Right atrium auricular region (tissue), 2 donors: ENCODE measurements at regions not wholly inside any gene's neighbourhood (a gene's known extent, or its start where the extent isn't known, plus 50 kb on each side); places are given as distances from the start of the nearest gene placed in this dataset.

Source experiments
- DNase-seq: peaks from one replicate; pipeline ENCODE4 v3.0.0-alpha.2; 2019; ENCODE audit warnings: low spot score
- H3K27ac ChIP-seq, 2 donors: fragments of 200-600 bp; sonication (generic); 1 replicate in 1 of 2; 2 replicates in 1 of 2; pipeline ENCODE4 v1.5.1; 2016 to 2019
- H3K27me3 ChIP-seq, 2 donors: fragments of 200-600 bp; sonication (generic); one replicate each; pipeline versions ENCODE4 v1.5.1 to v1.6.0; 2017 to 2019
- H3K36me3 ChIP-seq: fragments of 200-600 bp; sonication (generic); one replicate; pipeline ENCODE4 v1.5.1; 2016
- H3K4me1 ChIP-seq, 2 donors: fragments of 200-600 bp; sonication (generic); one replicate each; pipeline versions ENCODE4 v1.5.1 to v1.6.0; 2017 to 2019
- H3K4me3 ChIP-seq, 2 donors: fragments of 200-600 bp; sonication (generic); 1 replicate in 1 of 2; 2 replicates in 1 of 2; pipeline ENCODE4 v1.5.1; 2017 to 2019; ENCODE audit warnings: mild to moderate bottlenecking in 1 of 2, moderate library complexity in 1 of 2
- H3K9me3 ChIP-seq, 2 donors: fragments of 200-600 bp; sonication (generic); one replicate each; pipeline ENCODE4 v1.5.1; 2019
- CTCF ChIP-seq, 2 donors: fragments of 200-600 bp; sonication (generic); IDR thresholded peaks; one replicate each; pipeline ENCODE4 v1.5.1; 2019; ENCODE audit warnings: antibody characterized with exemption in 2 of 2

DNA sequence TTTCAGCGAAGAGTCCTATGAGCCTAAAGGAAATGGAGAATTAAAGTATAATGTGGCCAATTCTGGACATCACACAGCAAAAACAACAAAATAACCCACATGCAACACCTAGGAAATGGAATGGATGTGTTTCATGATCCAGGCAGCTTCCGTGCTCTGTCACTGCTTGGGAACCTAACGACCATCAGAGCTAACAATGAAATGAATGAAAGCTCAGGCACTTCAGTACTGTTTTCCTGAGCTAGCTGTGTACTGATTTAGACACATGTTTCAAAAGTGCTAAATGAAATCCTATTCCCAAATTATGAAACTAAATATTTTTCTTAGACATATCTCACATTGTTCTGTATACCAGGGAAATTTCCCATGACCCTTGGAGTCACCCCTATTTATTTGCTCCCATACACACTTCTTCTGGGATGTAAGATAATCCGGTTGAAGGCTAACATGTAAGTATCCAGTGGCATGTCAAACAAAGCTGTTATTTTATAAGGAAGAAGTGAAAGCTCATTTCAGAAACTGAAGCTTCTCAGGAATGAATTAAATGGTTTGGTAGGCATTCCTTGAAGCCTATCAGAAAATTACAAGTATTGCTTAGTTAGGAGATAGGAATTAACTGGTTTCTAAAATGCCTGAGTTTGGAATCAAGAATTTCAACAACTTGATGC, 108.5 kb upstream of the RND3 start:
- Histone ChIP-seq H3K4me1 (no peaks in the 10 kb centered on the region), H3K36me3 (no peaks in the 10 kb centered on the region), H3K9me3 (no peaks in the 10 kb centered on the region), H3K27ac (no peak overlapping the region), H3K27me3 (no peaks in the 10 kb centered on the region), H3K4me3 (no peak overlapping the region)
- no peak for DNase-seq
- no peak for TF ChIP-seq CTCF (IDR thresholded peaks at IDR 0.05)

- Histone ChIP-seq H3K4me1 (no peaks in the 10 kb centered on the region), H3K9me3 (no peaks in the 10 kb centered on the region), H3K27me3 (no peaks in the 10 kb centered on the region), H3K4me3 (no peak overlapping the region), H3K27ac (no peak overlapping the region), H3K36me3 (no peaks in the 10 kb centered on the region)
- no peak for TF ChIP-seq CTCF (IDR thresholded peaks at IDR 0.05)
- DNase-seq, result no peak
Measured at GRCh38 chr2:150594299-150594698, 106.8 kb upstream of the RND3 start.

GRCh38 chr2:150591496-150592285, 104.2 kb upstream of the RND3 start:
- H3K36me3 ChIP-seq, result no peaks in the 10 kb centered on the region
- no peak overlapping the region for H3K4me3 ChIP-seq
- DNase-seq, result no peak
- no peaks in the 10 kb centered on the region for H3K9me3 ChIP-seq
- H3K27ac ChIP-seq, result no peak overlapping the region
- peaks cover 0 to 4% of the 10 kb centered on the region in 2 donors for H3K4me1 ChIP-seq
- H3K27me3 ChIP-seq, result no peaks in the 10 kb centered on the region
- TF ChIP-seq CTCF (IDR thresholded peaks at IDR 0.05), result no peak

DNA sequence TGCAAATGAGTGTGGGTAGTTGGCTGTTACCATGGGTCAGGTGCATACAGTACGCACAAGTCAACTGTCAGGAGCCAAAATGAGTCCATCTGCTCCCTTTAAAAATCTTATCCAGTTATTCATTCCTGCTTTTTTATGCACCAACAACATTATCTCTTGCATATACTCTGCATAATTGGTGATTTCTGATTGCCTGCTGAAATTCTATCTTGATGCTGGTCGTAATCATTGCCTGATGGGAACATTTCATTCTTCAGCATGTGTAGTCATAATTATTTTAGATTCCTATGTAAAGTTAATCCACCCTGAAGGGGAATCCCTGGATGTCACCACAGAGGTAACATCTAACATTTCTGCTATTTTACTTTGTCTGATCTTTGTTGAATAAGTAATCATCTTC, 102.2 kb upstream of the RND3 start:
- DNase-seq, result no peak
- H3K27me3 ChIP-seq, result no peaks in the 10 kb centered on the region
- H3K4me3 ChIP-seq, result no peak overlapping the region
- no peak overlapping the region for H3K27ac ChIP-seq
- peaks cover 0 to 4% of the 10 kb centered on the region in 2 donors for H3K4me1 ChIP-seq
- TF ChIP-seq CTCF (IDR thresholded peaks at IDR 0.05), result no peak
- H3K9me3 ChIP-seq, result no peaks in the 10 kb centered on the region
- H3K36me3 ChIP-seq, result no peaks in the 10 kb centered on the region

DNA sequence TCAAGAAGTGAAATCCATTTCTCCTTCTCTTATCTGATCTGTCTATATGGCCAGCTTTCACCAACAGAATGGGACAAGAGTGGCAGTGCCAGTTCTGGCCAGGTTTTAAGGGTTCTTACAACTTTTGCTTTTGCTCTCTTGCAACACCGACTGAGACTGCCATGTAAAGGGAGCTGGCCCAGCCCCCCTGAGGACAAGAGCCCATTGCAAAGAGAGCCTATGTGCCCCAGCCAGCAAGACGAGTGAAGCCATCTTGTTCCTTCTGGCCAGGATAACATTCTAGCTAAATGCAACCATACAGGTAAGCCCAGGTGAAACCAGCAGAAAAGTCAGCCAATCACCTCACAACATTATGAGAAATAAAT, 101.0 kb upstream of the RND3 start:
- DNase-seq, result no peak
- Histone ChIP-seq H3K36me3 (no peaks in the 10 kb centered on the region), H3K9me3 (no peaks in the 10 kb centered on the region), H3K27me3 (no peaks in the 10 kb centered on the region), H3K27ac (no peak overlapping the region), H3K4me3 (no peak overlapping the region), H3K4me1 (peaks cover 0 to 4% of the 10 kb centered on the region in 2 donors)
- no peak for TF ChIP-seq CTCF (IDR thresholded peaks at IDR 0.05)
